PC-3 (cell line): ENCODE measurements at regions not wholly inside any gene's neighbourhood (a gene's known extent, or its start where the extent isn't known, plus 50 kb on each side); places are given as distances from the start of the nearest gene placed in this dataset.

Experiments
- ATAC-seq: fragments of 200-7000 bp; cut with Tn5 transposase; 2 replicates; pipeline ENCODE4 v1.9.1; 2020; ENCODE audit warnings: mild to moderate bottlenecking, moderate library complexity
- BruUV-seq: library from RNA; stranded (reverse); fragments of 400-500 nt; replicated peaks from 2 replicates; lab custom pipeline; 2021; lab: Mats Ljungman, UMichigan
- CTCF ChIA-PET: fragments of 300-600 bp; sonication (Branson Sonifier 250); formaldehyde crosslinking; loops from one replicate; lab custom pipeline; 2022; ENCODE audit warnings: antibody characterized with exemption; lab: Charles Lee
- POLR2A ChIA-PET: fragments of 300-600 bp; sonication (Branson Sonifier 250); formaldehyde crosslinking; loops from one replicate; lab custom pipeline; 2022; ENCODE audit warnings: antibody characterized with exemption; ENCODE audit not compliant: unreplicated experiment; lab: Charles Lee
- DNase-seq: peaks from one replicate; pipeline ENCODE4 v3.0.0-alpha.2; 2015
- H2AFZ ChIP-seq: fragments of 300-600 bp; sonication (generic); 2 replicates; pipeline ENCODE4 v1.6.0; 2016; ENCODE audit warnings: antibody characterized with exemption, low read length
- H3F3A ChIP-seq: fragments of 300-600 bp; sonication (generic); one replicate; pipeline ENCODE4 v1.6.0; 2017; ENCODE audit warnings: antibody characterized with exemption, low read length, control low read depth, mild to moderate bottlenecking; ENCODE audit not compliant: unreplicated experiment
- H3K27ac ChIP-seq: fragments of 300-600 bp; sonication (generic); 2 replicates; pipeline ENCODE4 v1.5.1; 2016; ENCODE audit warnings: mild to moderate bottlenecking, low read length
- H3K27me3 ChIP-seq: fragments of 300-600 bp; sonication (generic); 2 replicates; pipeline ENCODE4 v1.6.1; 2016; ENCODE audit warnings: low read length, mixed read lengths
- H3K36me3 ChIP-seq: fragments of 300-600 bp; sonication (generic); 2 replicates; pipeline ENCODE4 v1.6.1; 2016; ENCODE audit warnings: low read depth, mixed run types, low read length, mixed read lengths
- H3K4me1 ChIP-seq: fragments of 300-600 bp; sonication (generic); 2 replicates; pipeline ENCODE4 v1.5.1; 2016; ENCODE audit warnings: low read length; ENCODE audit not compliant: insufficient read depth
- H3K4me2 ChIP-seq: fragments of 300-600 bp; sonication (generic); 2 replicates; pipeline ENCODE4 v1.6.0; 2016; ENCODE audit warnings: low read length
- H3K4me3 ChIP-seq: fragments of 300-600 bp; sonication (generic); 2 replicates; pipeline ENCODE4 v1.5.1; 2016; ENCODE audit warnings: mild to moderate bottlenecking, low read length, mixed read lengths
- H3K79me2 ChIP-seq: fragments of 300-600 bp; sonication (generic); 2 replicates; pipeline ENCODE4 v1.6.1; 2017; ENCODE audit warnings: low read length, mixed read lengths
- H3K9ac ChIP-seq: fragments of 300-600 bp; sonication (generic); 2 replicates; pipeline ENCODE4 v1.6.0; 2016; ENCODE audit warnings: mild to moderate bottlenecking, low read length
- H3K9me2 ChIP-seq: fragments of 300-600 bp; sonication (generic); replicated peaks from 2 replicates; pipeline ENCODE4 v1.6.1; 2016; ENCODE audit warnings: mixed run types, low read length, mixed read lengths
- H3K9me3 ChIP-seq: fragments of 300-600 bp; sonication (generic); 2 replicates; pipeline ENCODE4 v1.6.1; 2016; ENCODE audit warnings: low read length, mixed read lengths
- H4K20me1 ChIP-seq: fragments of 300-600 bp; sonication (generic); 2 replicates; pipeline ENCODE4 v1.6.1; 2016; ENCODE audit warnings: low read length, mixed read lengths
- EZH2 ChIP-seq: fragments of 300-600 bp; sonication (generic); IDR thresholded peaks from one replicate; pipeline ENCODE4 v1.6.1; 2017; ENCODE audit warnings: antibody characterized with exemption, mild to moderate bottlenecking, low read length; ENCODE audit not compliant: unreplicated experiment
- EZH2phosphoT487 ChIP-seq: fragments of 300-600 bp; sonication (generic); IDR thresholded peaks from 2 replicates; pipeline ENCODE4 v1.6.1; 2018; ENCODE audit warnings: mild to moderate bottlenecking, antibody characterized with exemption, low read length, borderline replicate concordance
- intact Hi-C: fragments of 100-400 bp; cut with micrococcal nuclease; formaldehyde crosslinking; loops from 2 replicates; pipeline ENCODE4 v1.9.0; 2023
- TF ChIP-seq, protein P1 (sequence below): fragments of 300-600 bp; sonication (generic); conservative IDR thresholded peaks from 2 replicates; pipeline ENCODE4 v1.5.1; 2017; ENCODE audit warnings: antibody characterized with exemption, low read depth, mild to moderate bottlenecking, low read length

DNA sequence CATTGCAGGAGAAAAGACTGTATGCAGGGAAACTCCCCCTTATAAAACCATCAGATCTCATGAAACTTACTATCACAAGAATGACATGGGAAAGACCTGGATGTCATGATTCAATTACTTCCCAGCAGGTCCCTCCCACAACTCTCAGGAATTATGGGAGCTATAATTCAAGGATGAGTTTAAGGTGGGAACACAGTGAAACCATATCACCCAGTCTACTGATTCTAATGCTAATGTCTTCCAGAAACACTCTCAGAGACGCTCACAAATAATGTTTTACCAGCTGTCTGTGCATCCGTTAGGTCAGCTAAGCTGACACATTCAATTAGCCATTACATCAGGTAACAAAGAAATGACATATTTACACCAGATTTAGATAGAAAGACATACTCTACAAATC, 637.9 kb downstream of the NLGN4Y start:
- no peak overlapping the region for H3K4me2 ChIP-seq
- TF ChIP-seq EZH2phosphoT487 (no peak), EZH2 (no peak)
- TF ChIP-seq, protein P1, sequence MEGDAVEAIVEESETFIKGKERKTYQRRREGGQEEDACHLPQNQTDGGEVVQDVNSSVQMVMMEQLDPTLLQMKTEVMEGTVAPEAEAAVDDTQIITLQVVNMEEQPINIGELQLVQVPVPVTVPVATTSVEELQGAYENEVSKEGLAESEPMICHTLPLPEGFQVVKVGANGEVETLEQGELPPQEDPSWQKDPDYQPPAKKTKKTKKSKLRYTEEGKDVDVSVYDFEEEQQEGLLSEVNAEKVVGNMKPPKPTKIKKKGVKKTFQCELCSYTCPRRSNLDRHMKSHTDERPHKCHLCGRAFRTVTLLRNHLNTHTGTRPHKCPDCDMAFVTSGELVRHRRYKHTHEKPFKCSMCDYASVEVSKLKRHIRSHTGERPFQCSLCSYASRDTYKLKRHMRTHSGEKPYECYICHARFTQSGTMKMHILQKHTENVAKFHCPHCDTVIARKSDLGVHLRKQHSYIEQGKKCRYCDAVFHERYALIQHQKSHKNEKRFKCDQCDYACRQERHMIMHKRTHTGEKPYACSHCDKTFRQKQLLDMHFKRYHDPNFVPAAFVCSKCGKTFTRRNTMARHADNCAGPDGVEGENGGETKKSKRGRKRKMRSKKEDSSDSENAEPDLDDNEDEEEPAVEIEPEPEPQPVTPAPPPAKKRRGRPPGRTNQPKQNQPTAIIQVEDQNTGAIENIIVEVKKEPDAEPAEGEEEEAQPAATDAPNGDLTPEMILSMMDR: no peak
- no peaks in the 10 kb centered on the region for H4K20me1 ChIP-seq
- H2AFZ ChIP-seq: no peak overlapping the region
- no peaks in the 10 kb centered on the region for H3K27me3 ChIP-seq
- CTCF ChIA-PET: no interaction called here
- H3F3A ChIP-seq: no peaks in the 10 kb centered on the region
- H3K9me2 ChIP-seq: no peaks in the 10 kb centered on the region
- H3K36me3 ChIP-seq: no peaks in the 10 kb centered on the region
- no peak overlapping the region for H3K27ac ChIP-seq
- POLR2A ChIA-PET: no interaction called here
- H3K4me3 ChIP-seq: no peak overlapping the region
- no peaks in the 10 kb centered on the region for H3K79me2 ChIP-seq
- no peak for ATAC-seq
- intact Hi-C loops: no loop called here
- BruUV-seq: no TSS peak
- H3K4me1 ChIP-seq: no peaks in the 10 kb centered on the region
- no peak overlapping the region for H3K9ac ChIP-seq
- H3K9me3 ChIP-seq: no peaks in the 10 kb centered on the region
- no peak for DNase-seq

DNA sequence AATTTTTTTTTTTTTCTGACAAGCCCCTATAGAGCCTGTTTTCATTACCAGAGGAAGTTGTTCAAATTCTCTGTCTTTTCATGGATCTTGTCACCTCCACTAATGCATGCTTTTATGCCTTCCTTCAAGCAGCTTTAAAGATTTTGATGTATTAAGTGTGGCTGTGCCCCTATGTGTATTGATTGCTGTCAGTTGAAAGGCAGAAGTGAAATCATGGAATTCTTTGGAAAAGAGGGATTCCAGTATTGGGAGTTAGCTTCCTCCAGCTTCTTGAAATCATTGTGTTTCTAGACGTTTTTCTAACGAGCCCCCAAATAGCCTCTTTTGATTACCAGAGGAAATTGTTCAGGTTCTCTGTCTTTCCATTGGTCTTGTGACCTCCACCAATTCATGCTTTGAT, 655.6 kb downstream of the NLGN4Y start:
- intact Hi-C loops: no loop called here
- TF ChIP-seq, protein P1: no peak
- TF ChIP-seq EZH2 (no peak), EZH2phosphoT487 (no peak)
- H2AFZ ChIP-seq: no peak overlapping the region
- no peak overlapping the region for H3K4me3 ChIP-seq
- no peaks in the 10 kb centered on the region for H3K4me1 ChIP-seq
- no peaks in the 10 kb centered on the region for H4K20me1 ChIP-seq
- no peak overlapping the region for H3K9ac ChIP-seq
- H3K9me2 ChIP-seq: no peaks in the 10 kb centered on the region
- no peak overlapping the region for H3K4me2 ChIP-seq
- H3K36me3 ChIP-seq: no peaks in the 10 kb centered on the region
- no peaks in the 10 kb centered on the region for H3K27me3 ChIP-seq
- ChIA-PET CTCF (no interaction called here), POLR2A (no interaction called here)
- ATAC-seq (no peak), DNase-seq (no peak)
- no peaks in the 10 kb centered on the region for H3K79me2 ChIP-seq
- no peak overlapping the region for H3K27ac ChIP-seq
- H3K9me3 ChIP-seq: no peaks in the 10 kb centered on the region
- no peaks in the 10 kb centered on the region for H3F3A ChIP-seq
- BruUV-seq: no TSS peak

DNA sequence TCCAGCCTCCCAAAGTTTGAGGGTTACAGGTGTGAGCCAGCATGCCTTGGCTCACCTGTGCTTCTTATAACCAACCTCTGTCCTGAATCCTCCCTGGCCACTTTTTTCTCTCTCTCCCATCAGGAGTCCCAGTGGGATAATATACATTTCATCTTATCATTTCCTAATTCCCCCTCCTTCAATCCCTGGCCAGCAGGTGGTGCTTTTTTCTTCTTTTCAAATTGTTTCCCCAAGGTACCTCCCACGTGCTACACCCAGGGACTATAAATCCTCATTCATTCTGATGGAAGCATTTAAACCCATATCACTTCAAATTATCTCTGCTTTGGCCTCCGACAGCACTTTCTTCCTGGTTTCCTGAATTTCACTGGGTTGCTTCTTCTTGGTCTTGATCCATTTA, 704.7 kb downstream of the NLGN4Y start:
- Histone ChIP-seq H3K4me1 (no peaks in the 10 kb centered on the region), H3K27ac (no peak overlapping the region)
- TF ChIP-seq EZH2phosphoT487 (no peak), EZH2 (no peak)

More for the DNA sequence above, 704.7 kb downstream of the NLGN4Y start:
- Histone ChIP-seq H3K36me3 (no peaks in the 10 kb centered on the region), H4K20me1 (no peaks in the 10 kb centered on the region), H3K4me3 (no peak overlapping the region), H3K9me2 (no peaks in the 10 kb centered on the region), H3K9me3 (no peaks in the 10 kb centered on the region), H3K27me3 (no peaks in the 10 kb centered on the region), H3K9ac (no peak overlapping the region), H3K79me2 (no peaks in the 10 kb centered on the region), H3K4me2 (no peak overlapping the region), H3F3A (no peaks in the 10 kb centered on the region), H2AFZ (no peak overlapping the region)
- CTCF ChIA-PET: no interaction called here
- ATAC-seq: no peak
- intact Hi-C loops: no loop called here
- DNase-seq: no peak
- POLR2A ChIA-PET: no interaction called here
- BruUV-seq: no TSS peak
